Left lung (tissue), 4 donors: ENCODE measurements at regions not wholly inside any gene's neighbourhood (a gene's known extent, or its start where the extent isn't known, plus 50 kb on each side); places are given as distances from the start of the nearest gene placed in this dataset.

ENCODE experiments used
- ATAC-seq: fragments of 200-7000 bp; cut with Tn5 transposase; one replicate; pipeline ENCODE4 v1.9.1; 2020; ENCODE audit warnings: moderate library complexity
- DNase-seq, 4 donors: peaks; one replicate each; pipeline ENCODE4 v3.0.0-alpha.2; 2013 to 2020
- H3K27ac ChIP-seq, 2 donors: fragments of 200-600 bp; sonication (generic) in 1 of 2; one replicate each; pipeline versions ENCODE4 v1.5.0 to v1.8.0; 2020 to 2021
- H3K27me3 ChIP-seq, 2 donors: fragments of 200-600 bp; sonication (generic) in 1 of 2; one replicate each; pipeline versions ENCODE4 v1.5.0 to v1.8.0; 2020 to 2021
- H3K36me3 ChIP-seq, 2 donors: fragments of 200-600 bp; sonication (generic) in 1 of 2; one replicate each; pipeline versions ENCODE4 v1.5.0 to v1.8.0; 2020 to 2021
- H3K4me1 ChIP-seq, 2 donors: fragments of 200-600 bp; one replicate each; pipeline ENCODE4 v1.8.0; 2021
- H3K4me3 ChIP-seq, 2 donors: fragments of 200-600 bp; sonication (generic) in 1 of 2; one replicate each; pipeline versions ENCODE4 v1.5.0 to v1.8.0; 2020 to 2021; ENCODE audit warnings: mild to moderate bottlenecking in 1 of 2
- H3K9me3 ChIP-seq, 2 donors: fragments of 200-600 bp; sonication (generic) in 1 of 2; one replicate each; pipeline versions ENCODE4 v1.5.0 to v1.8.0; 2020 to 2021
- CTCF ChIP-seq, 2 donors: fragments of 200-600 bp; sonication (generic) in 1 of 2; IDR thresholded peaks; one replicate each; pipeline versions ENCODE4 v1.5.0 to v1.8.0; 2021; ENCODE audit warnings: antibody characterized with exemption in 2 of 2
- intact Hi-C, 2 donors: fragments of 100-400 bp; cut with DNase I; formaldehyde crosslinking; loops; one replicate each; pipeline versions ENCODE4 v1.11.2 to v1.14.2; 2022
- donor health status: DM: no; HTN: yes; CAD: no.
- donor health status: DM: no; HTN: no; CAD: no.

- H3K4me3 ChIP-seq: no peak overlapping the region
- DNase-seq (no peak), ATAC-seq (no peak)
- peak overlapping the region; percentile 24 to 29 for H3K27ac ChIP-seq
- no peaks in the 10 kb centered on the region for H3K9me3 ChIP-seq
- no peak for TF ChIP-seq CTCF (IDR thresholded peaks at IDR 0.05)
- H3K27me3 ChIP-seq: peaks cover 0 to 2% of the 10 kb centered on the region in 2 donors
- no peaks in the 10 kb centered on the region for H3K36me3 ChIP-seq
- intact Hi-C loops: no loop called here
- H3K4me1 ChIP-seq: peaks cover 30 to 34% of the 10 kb centered on the region in 2 donors
These were observed 178.5 kb downstream of the GLI2 start for GRCh38 chr2:120913972-120914838.

- intact Hi-C loops: no loop called here
- DNase-seq: peak; percentile 76 to 87 (median 82)
These were observed 179.3 kb downstream of the GLI2 start for GRCh38 chr2:120914839-120915521.

GRCh38 chr2:120915670-120916069, 180.0 kb downstream of the GLI2 start:
- peak overlapping the region in 1 of 2 donors; percentile 24 for H3K27ac ChIP-seq

More at GRCh38 chr2:120914839-120915521, 179.3 kb downstream of the GLI2 start:
- peaks cover 0 to 10% of the 10 kb centered on the region in 2 donors for H3K27me3 ChIP-seq
- H3K4me3 ChIP-seq: no peak overlapping the region
- H3K27ac ChIP-seq: peak overlapping the region; percentile 24 to 29
- TF ChIP-seq CTCF (IDR thresholded peaks at IDR 0.05): no peak
- peaks cover 30 to 37% of the 10 kb centered on the region in 2 donors for H3K4me1 ChIP-seq
- peak; percentile 69 for ATAC-seq
- H3K36me3 ChIP-seq: no peaks in the 10 kb centered on the region
- no peaks in the 10 kb centered on the region for H3K9me3 ChIP-seq

GRCh38 chr2:120916446-120916845, 180.8 kb downstream of the GLI2 start:
- Histone ChIP-seq H3K27me3 (peaks cover 0 to 10% of the 10 kb centered on the region in 2 donors), H3K9me3 (no peaks in the 10 kb centered on the region), H3K27ac (no peak overlapping the region), H3K4me3 (no peak overlapping the region), H3K36me3 (no peaks in the 10 kb centered on the region), H3K4me1 (peaks cover 25 to 32% of the 10 kb centered on the region in 2 donors)
- DNase-seq (peak in 1 of 4 donors; percentile 53), ATAC-seq (no peak)
- no peak for TF ChIP-seq CTCF (IDR thresholded peaks at IDR 0.05)
- intact Hi-C loops: no loop called here

More at GRCh38 chr2:120915670-120916069, 180.0 kb downstream of the GLI2 start:
- ATAC-seq (no peak), DNase-seq (no peak)
- intact Hi-C loops: no loop called here
- H3K4me1 ChIP-seq: peaks cover 30 to 37% of the 10 kb centered on the region in 2 donors
- H3K27me3 ChIP-seq: peaks cover 0 to 10% of the 10 kb centered on the region in 2 donors
- H3K36me3 ChIP-seq: no peaks in the 10 kb centered on the region
- no peak overlapping the region for H3K4me3 ChIP-seq
- TF ChIP-seq CTCF (IDR thresholded peaks at IDR 0.05): no peak
- H3K9me3 ChIP-seq: no peaks in the 10 kb centered on the region

GRCh38 chr2:120917886-120918285, 182.2 kb downstream of the GLI2 start:
- H3K27me3 ChIP-seq: peaks cover 0 to 10% of the 10 kb centered on the region in 2 donors
- ATAC-seq (no peak), DNase-seq (no peak)
- no peak for TF ChIP-seq CTCF (IDR thresholded peaks at IDR 0.05)
- intact Hi-C loops: no loop called here
- H3K9me3 ChIP-seq: no peaks in the 10 kb centered on the region
- H3K4me3 ChIP-seq: no peak overlapping the region
- no peak overlapping the region for H3K27ac ChIP-seq
- no peaks in the 10 kb centered on the region for H3K36me3 ChIP-seq
- peaks cover 21 to 25% of the 10 kb centered on the region in 2 donors for H3K4me1 ChIP-seq
